Spleen (tissue), 7 donors: ENCODE measurements at regions not wholly inside any gene's neighbourhood (a gene's known extent, or its start where the extent isn't known, plus 50 kb on each side); places are given as distances from the start of the nearest gene placed in this dataset.

ENCODE experiments used
- POLR2A ChIP-seq, 3 donors: fragments of 450-650 bp; IDR thresholded peaks; one replicate each; pipeline ENCODE4 v1.5.1; 2017; ENCODE audit warnings: antibody characterized with exemption in 3 of 3, mild to moderate bottlenecking in 1 of 3
- TF ChIP-seq, protein P1 (sequence below), 11 experiments: fragments of 200-600 bp in 7 of 11; fragments of 450-650 bp in 4 of 11; sonication (generic) in 4 of 11; IDR thresholded peaks in 8 of 11; conservative IDR thresholded peaks in 3 of 11; 1 replicate in 7 of 11; 2 replicates in 4 of 11; pipeline versions ENCODE4 v1.4.0 to v1.8.0; 2016 to 2021; ENCODE audit warnings: antibody characterized with exemption in 11 of 11, inconsistent platforms in 4 of 11, mild to moderate bottlenecking in 1 of 11
- donor health status: DM: no; HTN: no; CAD: no; lungs with moderate emphysema.
- donor health status: DM: no; HTN: no; CAD: no.
- donor health status: DM: no; HTN: no; CAD: no.

GRCh38 chr14:46573498-46573897 lies 78.1 kb downstream of the RPL10L start:
- TF ChIP-seq, protein P1, sequence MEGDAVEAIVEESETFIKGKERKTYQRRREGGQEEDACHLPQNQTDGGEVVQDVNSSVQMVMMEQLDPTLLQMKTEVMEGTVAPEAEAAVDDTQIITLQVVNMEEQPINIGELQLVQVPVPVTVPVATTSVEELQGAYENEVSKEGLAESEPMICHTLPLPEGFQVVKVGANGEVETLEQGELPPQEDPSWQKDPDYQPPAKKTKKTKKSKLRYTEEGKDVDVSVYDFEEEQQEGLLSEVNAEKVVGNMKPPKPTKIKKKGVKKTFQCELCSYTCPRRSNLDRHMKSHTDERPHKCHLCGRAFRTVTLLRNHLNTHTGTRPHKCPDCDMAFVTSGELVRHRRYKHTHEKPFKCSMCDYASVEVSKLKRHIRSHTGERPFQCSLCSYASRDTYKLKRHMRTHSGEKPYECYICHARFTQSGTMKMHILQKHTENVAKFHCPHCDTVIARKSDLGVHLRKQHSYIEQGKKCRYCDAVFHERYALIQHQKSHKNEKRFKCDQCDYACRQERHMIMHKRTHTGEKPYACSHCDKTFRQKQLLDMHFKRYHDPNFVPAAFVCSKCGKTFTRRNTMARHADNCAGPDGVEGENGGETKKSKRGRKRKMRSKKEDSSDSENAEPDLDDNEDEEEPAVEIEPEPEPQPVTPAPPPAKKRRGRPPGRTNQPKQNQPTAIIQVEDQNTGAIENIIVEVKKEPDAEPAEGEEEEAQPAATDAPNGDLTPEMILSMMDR (IDR thresholded peaks at IDR 0.05 in 8 of 11, conservative IDR thresholded peaks at IDR 0.05 in 3 of 11): no peak
- TF ChIP-seq POLR2A (IDR thresholded peaks at IDR 0.05): no peak
